H9 (cell line): ENCODE measurements at regions not wholly inside any gene's neighbourhood (a gene's known extent, or its start where the extent isn't known, plus 50 kb on each side); places are given as distances from the start of the nearest gene placed in this dataset.

ENCODE experiments used
- DNase-seq: peaks from one replicate; pipeline ENCODE4 v3.0.0-alpha.2; 2017
- H2AFZ ChIP-seq: one replicate; pipeline ENCODE4 v1.6.1; 2013; ENCODE audit warnings: mild to moderate bottlenecking, low read length, control low read depth, moderate library complexity
- H2AK5ac ChIP-seq: 2 replicates; pipeline ENCODE4 v1.6.1; 2013; ENCODE audit warnings: low read length, control low read depth, mixed read lengths; ENCODE audit not compliant: insufficient read length
- H2BK120ac ChIP-seq: one replicate; pipeline ENCODE4 v1.6.1; 2013; ENCODE audit warnings: low read depth, mild to moderate bottlenecking, low read length, control low read depth, inconsistent platforms; ENCODE audit not compliant: poor library complexity, severe bottlenecking
- H2BK12ac ChIP-seq: 2 replicates; pipeline ENCODE4 v1.6.1; 2013; ENCODE audit warnings: low read length, control low read depth, mixed read lengths, low read depth; ENCODE audit not compliant: insufficient read length
- H2BK15ac ChIP-seq: 2 replicates; pipeline ENCODE4 v1.6.1; 2013; ENCODE audit warnings: low read depth, low read length, control low read depth
- H2BK20ac ChIP-seq: one replicate; pipeline ENCODE4 v1.6.1; 2013; ENCODE audit warnings: low read depth, mild to moderate bottlenecking, low read length, control low read depth, inconsistent platforms; ENCODE audit not compliant: poor library complexity, severe bottlenecking
- H2BK5ac ChIP-seq: 2 replicates; pipeline ENCODE4 v1.6.1; 2013; ENCODE audit warnings: low read length, control low read depth, mixed read lengths; ENCODE audit not compliant: insufficient read length
- H3K14ac ChIP-seq: 2 replicates; pipeline ENCODE4 v1.6.1; 2013; ENCODE audit warnings: low read length, control low read depth; ENCODE audit not compliant: insufficient read depth
- H3K18ac ChIP-seq: 2 replicates; pipeline ENCODE4 v1.6.1; 2013; ENCODE audit warnings: low read depth, mild to moderate bottlenecking, mixed read lengths, low read length, control low read depth; ENCODE audit not compliant: insufficient read length
- H3K23ac ChIP-seq: 2 replicates; pipeline ENCODE4 v1.6.1; 2013; ENCODE audit warnings: low read length, control low read depth, mixed read lengths, low read depth; ENCODE audit not compliant: insufficient read length
- H3K23me2 ChIP-seq: 2 replicates; pipeline ENCODE4 v1.6.1; 2013; ENCODE audit warnings: low read depth, mild to moderate bottlenecking, mixed read lengths, low read length, control low read depth; ENCODE audit not compliant: insufficient read length, poor library complexity, severe bottlenecking
- H3K27ac ChIP-seq: 2 replicates; pipeline ENCODE4 v1.5.1; 2013; ENCODE audit warnings: low read length, control low read depth, mixed read lengths, low read depth; ENCODE audit not compliant: insufficient read length
- H3K27me3 ChIP-seq: 2 replicates; pipeline ENCODE4 v1.6.1; 2013; ENCODE audit warnings: low read length, control low read depth, inconsistent platforms; ENCODE audit not compliant: insufficient read depth
- H3K4ac ChIP-seq: 2 replicates; pipeline ENCODE4 v1.6.1; 2013; ENCODE audit warnings: low read depth, mild to moderate bottlenecking, control low read depth, inconsistent platforms, low read length, moderate library complexity
- H3K4me1 ChIP-seq: 2 replicates; pipeline ENCODE4 v1.6.1; 2013; ENCODE audit warnings: low read length, control low read depth, inconsistent platforms; ENCODE audit not compliant: insufficient read depth
- H3K4me2 ChIP-seq: 2 replicates; pipeline ENCODE4 v1.6.1; 2013; ENCODE audit warnings: low read length, control low read depth, mixed read lengths; ENCODE audit not compliant: insufficient read length, insufficient read depth
- H3K56ac ChIP-seq: 2 replicates; pipeline ENCODE4 v1.6.1; 2013; ENCODE audit warnings: low read depth, mild to moderate bottlenecking, mixed read lengths, low read length, control low read depth; ENCODE audit not compliant: insufficient read length
- H3K79me1 ChIP-seq: 2 replicates; pipeline ENCODE4 v1.6.1; 2013; ENCODE audit warnings: low read depth, mild to moderate bottlenecking, moderate library complexity, low read length, control low read depth, inconsistent platforms; ENCODE audit not compliant: insufficient read depth, poor library complexity, severe bottlenecking
- H3K79me2 ChIP-seq: 2 replicates; pipeline ENCODE4 v1.6.1; 2013; ENCODE audit warnings: low read length, control low read depth, inconsistent platforms; ENCODE audit not compliant: insufficient read depth
- H3K9ac ChIP-seq: 2 replicates; pipeline ENCODE4 v1.6.1; 2013; ENCODE audit warnings: low read length, control low read depth, mixed read lengths; ENCODE audit not compliant: insufficient read length; ENCODE audit errors: extremely low read depth
- H3K9me3 ChIP-seq: one replicate; pipeline ENCODE4 v1.6.1; 2013; ENCODE audit warnings: low read depth, low read length, inconsistent platforms; ENCODE audit not compliant: control insufficient read depth
- H3T11ph ChIP-seq: one replicate; pipeline ENCODE4 v1.6.1; 2013; ENCODE audit warnings: mild to moderate bottlenecking, low read length, control low read depth, inconsistent platforms
- H4K20me1 ChIP-seq: one replicate; pipeline ENCODE4 v1.6.1; 2013; ENCODE audit not compliant: control insufficient read depth, insufficient read length, insufficient read depth
- H4K5ac ChIP-seq: 2 replicates; pipeline ENCODE4 v1.6.1; 2013; ENCODE audit warnings: low read depth, mild to moderate bottlenecking, mixed read lengths, low read length, control low read depth; ENCODE audit not compliant: insufficient read length
- H4K8ac ChIP-seq: replicated peaks from 2 replicates; pipeline ENCODE4 v1.6.1; 2013; ENCODE audit warnings: low read length, control low read depth, mixed read lengths, low read depth; ENCODE audit not compliant: insufficient read length
- H4K91ac ChIP-seq: 2 replicates; pipeline ENCODE4 v1.6.1; 2013; ENCODE audit warnings: low read depth, mild to moderate bottlenecking, moderate library complexity, mixed read lengths, low read length, control low read depth; ENCODE audit not compliant: insufficient read length
- H3K27ac Mint-ChIP-seq, 3 experiments: 2 replicates in 2 of 3; 3 replicates in 1 of 3; pipeline ENCODE4 v1.8.0; 2020 to 2021; ENCODE audit warnings: mixed read lengths in 3 of 3, mild to moderate bottlenecking in 1 of 3, moderate library complexity in 1 of 3
- H3K27me3 Mint-ChIP-seq: 2 replicates; pipeline ENCODE4 v1.8.0; 2021; ENCODE audit warnings: low read depth, mild to moderate bottlenecking, moderate library complexity, mixed read lengths
- H3K36me3 Mint-ChIP-seq, 3 experiments: 2 replicates in 2 of 3; 3 replicates in 1 of 3; pipeline ENCODE4 v1.8.0; 2020 to 2021; ENCODE audit warnings: low read depth in 3 of 3, mixed read lengths in 3 of 3; ENCODE audit not compliant: insufficient read depth in 1 of 3
- H3K4me1 Mint-ChIP-seq, 2 experiments: 2 replicates each; pipeline ENCODE4 v1.8.0; 2020; ENCODE audit warnings: mixed read lengths in 2 of 2
- H3K4me3 Mint-ChIP-seq, 2 experiments: 2 replicates in 1 of 2; 3 replicates in 1 of 2; pipeline ENCODE4 v1.8.0; 2020 to 2021; ENCODE audit warnings: mild to moderate bottlenecking in 2 of 2, mixed read lengths in 2 of 2, moderate library complexity in 1 of 2
- H3K9me3 Mint-ChIP-seq, 2 experiments: 2 replicates in 1 of 2; 3 replicates in 1 of 2; pipeline ENCODE4 v1.8.0; 2020; ENCODE audit warnings: mild to moderate bottlenecking in 2 of 2, mixed read lengths in 2 of 2, moderate library complexity in 1 of 2
- CTCF ChIP-seq: fragments of 200-600 bp; sonication (generic); conservative IDR thresholded peaks from 3 replicates; pipeline ENCODE4 v1.8.0; 2021; ENCODE audit warnings: antibody characterized with exemption, mild to moderate bottlenecking
- WGBS: extraction: QIAGEN DNeasy Blood & Tissue Kit; methylation state at CpG from one replicate; pipeline ENCODE4 v1.1.7; 2013; ENCODE audit warnings: missing lambda C conversion rate, low lambda C conversion rate, mixed read lengths; ENCODE audit not compliant: insufficient read length; ENCODE audit errors: extremely low coverage; 5-methylcytosine and 5-hydroxymethylcytosine counted together

DNA sequence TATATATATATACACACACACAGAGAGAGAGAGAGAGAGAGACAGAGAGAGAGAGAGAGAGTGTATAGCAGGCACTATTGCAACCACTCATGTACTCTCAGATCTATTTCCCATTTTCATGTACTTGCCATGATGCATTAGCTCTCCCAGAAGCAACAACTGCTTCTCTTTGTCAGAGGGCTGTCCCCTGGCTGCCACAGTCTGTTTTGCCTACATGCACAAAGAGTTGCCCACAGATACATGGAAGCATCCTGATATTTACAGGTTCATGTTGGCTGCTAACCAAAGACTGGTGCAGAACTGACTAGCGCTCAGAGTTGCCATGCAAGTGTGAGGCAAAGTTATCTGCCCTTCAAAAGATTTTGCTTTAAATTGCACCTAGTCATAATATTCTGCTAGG, 469.3 kb upstream of the ZNF804A start:
- H2BK120ac ChIP-seq, result no peak overlapping the region
- no peaks in the 10 kb centered on the region for H3K4me1 ChIP-seq
- no peak overlapping the region for H2BK12ac ChIP-seq
- Mint-ChIP-seq H3K4me1 (no peaks in the 10 kb centered on the region), H3K4me3 (no peak overlapping the region), H3K27ac (no peak overlapping the region), H3K36me3 (no peaks in the 10 kb centered on the region; a peak in 1 of 7 replicates), H3K9me3 (peaks cover 3 to 6% of the 10 kb centered on the region in 2 experiments; a peak in 4 of 5 replicates), H3K27me3 (no peaks in the 10 kb centered on the region)
- H4K8ac ChIP-seq, result no peak overlapping the region
- H4K5ac ChIP-seq, result no peak overlapping the region
- H3K79me1 ChIP-seq, result no peaks in the 10 kb centered on the region
- H3K79me2 ChIP-seq, result no peaks in the 10 kb centered on the region
- H3K9ac ChIP-seq, result no peak overlapping the region
- H2BK20ac ChIP-seq, result no peak overlapping the region
- H3K23me2 ChIP-seq, result no peaks in the 10 kb centered on the region
- H3K4me2 ChIP-seq, result no peak overlapping the region
- no peaks in the 10 kb centered on the region for H3K9me3 ChIP-seq
- H2BK5ac ChIP-seq, result no peak overlapping the region
- no peaks in the 10 kb centered on the region for H4K20me1 ChIP-seq
- no CpG with 5 or more reads among the region's 1 CpG for WGBS
- H2AFZ ChIP-seq, result no peak overlapping the region
- H3K27ac ChIP-seq, result no peak overlapping the region
- H3K27me3 ChIP-seq, result no peaks in the 10 kb centered on the region
- H3K14ac ChIP-seq, result no peak overlapping the region
- no peak overlapping the region for H3T11ph ChIP-seq
- H2AK5ac ChIP-seq, result no peak overlapping the region
- H3K18ac ChIP-seq, result no peak overlapping the region
- H3K4ac ChIP-seq, result no peak overlapping the region
- no peak overlapping the region for H2BK15ac ChIP-seq
- H4K91ac ChIP-seq, result no peak overlapping the region
- TF ChIP-seq CTCF, result no peak
- no peak overlapping the region for H3K56ac ChIP-seq
- no peak for DNase-seq
- no peak overlapping the region for H3K23ac ChIP-seq
